ENCODE measurements at regions not wholly inside any gene's neighbourhood (a gene's known extent, or its start where the extent isn't known, plus 50 kb on each side); places are given as distances from the start of the nearest gene placed in this dataset.
A peak's percentile ranks its signal among the peaks of the same experiment; 100 is the strongest.

DNA sequence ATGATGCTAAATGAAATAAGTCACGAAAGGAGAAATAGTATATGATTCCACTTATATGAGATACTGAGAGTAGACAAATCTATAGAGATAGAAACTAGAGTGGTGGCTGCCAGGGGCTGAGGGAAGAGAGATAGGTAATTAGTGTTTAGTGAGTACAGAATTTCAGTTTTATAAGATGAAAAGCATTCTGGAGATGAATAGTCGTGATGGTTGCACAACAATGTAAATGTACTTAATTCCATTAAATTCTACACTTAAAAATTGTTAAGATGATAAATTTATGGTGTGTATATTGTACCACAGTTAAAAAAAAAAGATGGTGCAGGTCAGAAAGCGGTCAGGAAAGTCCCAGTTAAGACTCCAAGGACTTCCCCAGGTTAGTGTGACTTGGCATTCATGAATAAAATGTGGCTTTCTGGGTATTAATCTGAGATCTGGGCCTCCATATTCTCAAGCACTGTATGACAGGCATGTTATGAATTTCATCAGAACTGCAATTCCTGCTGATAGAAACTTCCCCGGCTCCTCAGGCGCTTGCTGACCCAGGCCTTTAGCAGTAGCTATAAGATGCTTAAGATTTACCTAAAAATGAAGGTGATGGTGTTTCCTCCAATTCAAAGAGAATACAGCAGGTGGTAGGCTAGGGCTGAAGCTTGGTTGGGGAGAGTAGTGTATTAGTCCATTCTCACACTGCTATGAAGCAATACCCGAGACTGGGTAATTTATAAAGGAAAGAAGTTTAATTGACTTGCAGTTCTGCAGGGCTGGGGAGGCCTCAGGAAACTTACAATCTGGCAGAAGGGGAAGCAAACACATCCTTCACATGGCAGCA, 115.3 kb upstream of the SOX9 start:
- H3K27ac Mint-ChIP-seq, result no peak overlapping the region
- no peak for DNase-seq
- H3K9me3 Mint-ChIP-seq, result peaks cover 1% of the 10 kb centered on the region
- H3K27me3 Mint-ChIP-seq, result no peaks in the 10 kb centered on the region
- POLR2A ChIA-PET, result no interaction called here
- ATAC-seq (ENCODE audit: low read depth), result no peak
- H3K4me1 Mint-ChIP-seq, result no peaks in the 10 kb centered on the region
- H3K4me3 Mint-ChIP-seq, result no peak overlapping the region
- no peaks in the 10 kb centered on the region for H3K36me3 Mint-ChIP-seq

DNA sequence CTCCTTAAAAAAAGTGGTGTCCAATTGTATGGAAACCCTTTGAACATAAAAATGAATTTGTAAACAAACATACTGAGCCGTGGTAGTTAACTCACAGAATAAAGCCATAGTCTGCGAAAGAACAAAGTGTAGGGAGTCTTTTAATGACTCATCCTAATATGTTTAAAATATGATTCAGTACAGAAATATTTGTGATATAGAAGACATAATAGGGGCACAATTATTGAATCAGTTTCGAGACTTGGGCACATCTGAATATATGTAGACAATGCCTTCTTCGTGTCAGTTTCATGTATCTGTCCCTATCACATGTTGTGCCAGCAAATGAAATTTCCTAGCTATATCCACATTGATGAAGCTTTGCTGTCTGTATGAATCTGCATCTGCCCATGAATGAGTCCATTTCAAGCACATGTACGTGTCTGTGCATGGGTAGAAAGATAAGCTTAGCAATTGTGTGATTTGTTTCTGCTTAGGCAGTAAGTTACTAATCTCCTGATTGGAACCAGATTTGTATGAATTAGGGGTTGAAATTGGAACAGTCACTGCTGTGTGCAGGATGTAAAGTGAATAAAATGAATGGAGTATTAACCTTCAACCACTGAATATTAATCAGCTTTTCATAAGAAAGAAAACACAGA, 112.5 kb upstream of the SOX9 start:
- no peak for DNase-seq
- no peak for ATAC-seq (ENCODE audit: low read depth)
- no peaks in the 10 kb centered on the region for H3K27me3 Mint-ChIP-seq

DNA sequence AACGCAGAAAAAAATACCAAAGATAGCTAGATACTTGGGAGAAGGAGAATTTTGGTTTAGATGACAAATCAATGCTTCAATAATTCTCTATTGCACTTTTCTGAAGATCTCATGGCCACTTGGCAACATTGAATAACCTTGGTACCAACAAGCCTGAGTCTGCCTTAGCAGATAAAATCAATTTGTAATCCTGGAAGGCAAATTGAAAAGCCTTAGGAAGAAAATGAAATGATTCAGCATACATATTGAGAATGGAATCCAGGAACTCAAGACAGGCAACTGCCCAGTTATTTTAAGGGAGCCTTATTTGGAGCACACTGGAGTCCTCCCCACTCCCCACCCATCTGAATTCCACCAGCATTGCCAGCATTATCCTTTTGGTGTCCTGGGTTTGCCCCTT, 109.3 kb upstream of the SOX9 start:
- no peak for DNase-seq
- H3K4me1 Mint-ChIP-seq, result no peaks in the 10 kb centered on the region
- no peak overlapping the region for H3K27ac Mint-ChIP-seq
- ATAC-seq (ENCODE audit: low read depth), result no peak
- H3K27me3 Mint-ChIP-seq, result no peaks in the 10 kb centered on the region
- H3K36me3 Mint-ChIP-seq, result no peaks in the 10 kb centered on the region
- POLR2A ChIA-PET, result no interaction called here
- no peaks in the 10 kb centered on the region for H3K9me3 Mint-ChIP-seq
- H3K4me3 Mint-ChIP-seq, result no peak overlapping the region

More for the DNA sequence above, 112.5 kb upstream of the SOX9 start:
- Mint-ChIP-seq H3K9me3 (peaks cover 1% of the 10 kb centered on the region), H3K4me1 (no peaks in the 10 kb centered on the region), H3K36me3 (no peaks in the 10 kb centered on the region), H3K27ac (no peak overlapping the region), H3K4me3 (no peak overlapping the region)
- POLR2A ChIA-PET, result no interaction called here

DNA sequence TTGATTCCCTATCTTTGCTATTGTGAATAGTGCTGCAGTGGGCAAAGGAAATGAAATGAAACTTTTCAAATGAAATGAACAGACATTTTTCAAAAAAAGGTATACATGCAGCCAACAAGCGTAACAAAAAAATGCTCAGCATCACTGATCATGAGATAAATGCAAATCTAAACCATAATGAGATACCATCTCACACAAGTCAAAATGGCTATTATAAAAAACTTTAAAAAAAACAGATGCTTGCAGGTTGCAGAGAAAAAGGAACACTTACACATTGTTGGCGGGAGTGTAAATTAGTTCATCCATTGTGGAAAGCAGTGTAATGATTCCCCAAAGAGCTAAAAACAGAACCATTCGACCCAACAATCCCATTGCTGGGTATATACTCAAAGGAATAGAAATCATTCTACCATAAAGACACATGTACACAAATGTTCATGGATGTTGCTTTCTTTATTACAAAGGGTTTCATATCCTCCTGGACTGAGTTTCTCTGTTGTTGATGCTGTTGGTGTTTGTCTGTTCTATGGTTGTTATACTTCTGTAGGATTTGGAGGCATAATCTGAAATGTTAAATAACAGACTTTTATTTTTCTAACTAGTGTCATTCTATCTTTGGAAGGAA, 99.3 kb upstream of the SOX9 start:
- Mint-ChIP-seq H3K27me3 (no peaks in the 10 kb centered on the region), H3K9me3 (no peaks in the 10 kb centered on the region), H3K4me3 (no peak overlapping the region), H3K27ac (no peak overlapping the region), H3K36me3 (no peaks in the 10 kb centered on the region), H3K4me1 (no peaks in the 10 kb centered on the region)
- POLR2A ChIA-PET, result no interaction called here
- DNase-seq, result no peak
- ATAC-seq (ENCODE audit: low read depth), result no peak

DNA sequence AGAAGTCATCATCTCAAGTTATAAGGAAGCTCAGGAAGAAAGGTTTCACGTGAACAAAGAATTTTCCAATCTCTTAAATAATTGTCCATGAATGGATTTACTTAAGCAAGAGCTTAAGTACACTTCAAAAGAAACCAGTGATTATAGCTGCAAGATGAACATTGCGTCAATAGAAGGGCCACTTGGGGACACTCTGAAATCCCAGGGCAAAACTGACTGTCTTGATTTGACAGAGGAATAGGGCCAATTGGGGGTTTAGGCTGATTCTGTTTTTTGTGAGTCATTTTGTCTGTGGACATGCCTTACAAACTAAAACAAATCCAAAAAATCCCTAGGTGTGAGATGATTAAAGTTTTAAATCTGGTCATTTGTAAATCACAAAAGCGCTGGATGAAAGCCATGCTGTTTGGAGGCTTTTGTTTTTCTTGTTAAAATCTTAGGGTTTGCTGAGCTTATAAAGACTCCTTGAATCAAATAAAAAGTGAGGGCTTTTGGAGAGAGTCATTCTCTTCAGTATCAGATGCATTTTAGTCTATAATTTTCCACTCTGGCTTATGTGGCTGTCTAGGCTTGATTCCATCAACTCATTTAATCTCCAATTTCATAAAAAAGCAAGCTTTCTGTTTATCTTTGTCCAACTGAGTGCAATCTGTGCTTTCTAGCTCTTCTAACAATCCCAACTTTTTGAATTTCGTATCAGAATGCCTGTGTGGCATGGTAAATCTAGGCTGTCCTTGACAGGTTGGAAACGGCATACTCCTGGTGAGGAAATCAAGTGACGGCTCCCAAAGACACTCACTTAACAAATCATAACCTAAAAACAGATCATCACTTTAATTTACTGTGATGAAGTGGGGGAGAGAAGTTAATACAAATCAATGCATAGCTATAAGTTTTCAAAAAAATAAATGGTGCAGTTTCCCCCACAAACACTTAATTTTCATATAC, 98.2 kb upstream of the SOX9 start:
- POLR2A ChIA-PET, result no interaction called here
- Mint-ChIP-seq H3K4me3 (no peak overlapping the region), H3K27me3 (peaks cover 6% of the 10 kb centered on the region), H3K9me3 (no peaks in the 10 kb centered on the region), H3K4me1 (no peaks in the 10 kb centered on the region), H3K36me3 (no peaks in the 10 kb centered on the region), H3K27ac (no peak overlapping the region)
- no peak for ATAC-seq (ENCODE audit: low read depth)
- no peak for DNase-seq

DNA sequence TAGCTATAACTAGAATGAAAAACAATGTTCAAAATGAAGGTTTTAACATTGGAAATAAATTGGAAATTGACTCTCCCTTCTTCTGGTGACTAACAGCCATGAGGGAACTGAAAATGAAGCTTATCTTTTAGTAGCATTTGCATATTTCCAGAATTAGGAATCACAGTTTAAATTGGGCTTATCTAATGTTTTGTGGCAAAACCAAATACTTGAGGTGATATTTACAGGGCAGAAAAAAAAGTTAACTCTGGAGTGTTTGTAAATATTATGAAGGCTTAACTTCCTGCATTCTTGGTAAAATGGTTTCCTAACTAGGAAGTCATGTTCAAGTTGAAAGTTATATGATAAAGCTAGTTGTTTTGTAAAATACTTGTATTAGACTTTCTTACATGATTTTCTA, 96.4 kb upstream of the SOX9 start:
- Mint-ChIP-seq H3K4me3 (no peak overlapping the region), H3K36me3 (no peaks in the 10 kb centered on the region), H3K27ac (no peak overlapping the region), H3K27me3 (peaks cover 6% of the 10 kb centered on the region), H3K9me3 (no peaks in the 10 kb centered on the region), H3K4me1 (no peaks in the 10 kb centered on the region)
- DNase-seq (no peak), ATAC-seq (ENCODE audit: low read depth) (no peak)
- POLR2A ChIA-PET, result no interaction called here

DNA sequence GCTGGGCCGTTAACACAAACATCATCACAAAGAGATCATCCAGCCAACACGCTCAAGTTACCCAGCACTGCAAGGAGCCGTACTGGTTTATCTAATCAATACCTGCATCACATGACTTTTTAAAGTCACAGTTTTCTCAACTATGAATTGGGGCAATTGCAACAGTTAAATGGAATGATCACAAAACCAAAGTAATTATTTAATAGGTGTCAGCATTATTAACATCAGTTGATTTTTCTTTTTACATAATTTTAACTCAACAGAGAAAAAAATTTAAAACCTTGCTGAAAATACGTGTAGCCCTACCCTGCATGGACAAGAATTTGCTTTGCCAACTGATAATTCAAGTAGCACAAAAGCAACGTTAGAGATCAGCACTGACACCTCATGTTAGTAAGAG, 95.7 kb upstream of the SOX9 start:
- H3K27me3 Mint-ChIP-seq, result peaks cover 6% of the 10 kb centered on the region
- no peak for ATAC-seq (ENCODE audit: low read depth)
- no peak overlapping the region for H3K4me3 Mint-ChIP-seq
- no peaks in the 10 kb centered on the region for H3K36me3 Mint-ChIP-seq
- no peaks in the 10 kb centered on the region for H3K9me3 Mint-ChIP-seq
- no peak for DNase-seq
- no peak overlapping the region for H3K27ac Mint-ChIP-seq
- POLR2A ChIA-PET, result no interaction called here
- no peaks in the 10 kb centered on the region for H3K4me1 Mint-ChIP-seq

DNA sequence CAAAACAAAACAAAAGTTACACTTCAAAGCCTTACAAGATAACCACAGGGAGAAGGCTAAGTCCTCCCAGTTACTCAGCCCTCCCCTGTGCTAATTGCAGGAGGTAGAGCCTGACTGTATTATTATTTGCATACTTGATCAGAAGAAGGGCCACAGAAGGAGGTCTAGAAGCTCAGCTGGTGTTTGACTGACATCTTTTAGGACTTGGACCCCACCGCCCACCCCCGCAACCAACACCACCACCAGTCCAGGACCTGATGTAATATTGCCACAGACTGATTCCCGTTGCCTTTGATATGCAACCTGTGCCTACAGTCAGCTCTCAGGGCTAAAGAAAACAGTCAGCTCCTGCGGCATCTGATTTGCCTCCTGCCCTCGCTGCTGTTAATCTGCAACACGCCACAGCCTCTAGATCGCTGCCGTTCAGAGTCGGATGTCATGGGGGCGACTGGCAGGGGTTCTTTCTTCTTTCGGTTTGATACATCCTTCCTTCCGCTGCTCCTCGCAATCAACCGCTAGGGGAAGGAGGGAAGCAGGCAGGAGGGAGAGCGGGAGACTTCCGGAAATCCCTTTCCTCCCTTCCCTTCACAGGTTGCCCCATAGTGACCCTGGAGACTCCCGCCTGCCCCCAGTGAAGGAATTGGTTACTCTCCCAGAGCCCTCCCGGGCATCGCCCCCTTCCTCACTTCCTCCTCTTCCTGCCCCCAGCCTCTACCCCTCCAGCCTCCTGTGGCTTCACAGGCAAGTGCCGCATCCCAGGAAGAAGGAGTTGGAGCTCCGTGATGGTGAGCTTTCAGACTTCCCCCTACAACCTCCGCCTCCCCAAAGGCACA, 90.5 kb upstream of the SOX9 start:
- Mint-ChIP-seq H3K9me3 (no peaks in the 10 kb centered on the region), H3K4me1 (peaks cover 2% of the 10 kb centered on the region), H3K27me3 (peaks cover 6% of the 10 kb centered on the region), H3K36me3 (no peaks in the 10 kb centered on the region), H3K4me3 (peak overlapping the region; percentile 67), H3K27ac (no peak overlapping the region)
- peak; percentile 27 for DNase-seq
- POLR2A ChIA-PET, result no interaction called here
- peak; percentile 36 for ATAC-seq (ENCODE audit: low read depth)

DNA sequence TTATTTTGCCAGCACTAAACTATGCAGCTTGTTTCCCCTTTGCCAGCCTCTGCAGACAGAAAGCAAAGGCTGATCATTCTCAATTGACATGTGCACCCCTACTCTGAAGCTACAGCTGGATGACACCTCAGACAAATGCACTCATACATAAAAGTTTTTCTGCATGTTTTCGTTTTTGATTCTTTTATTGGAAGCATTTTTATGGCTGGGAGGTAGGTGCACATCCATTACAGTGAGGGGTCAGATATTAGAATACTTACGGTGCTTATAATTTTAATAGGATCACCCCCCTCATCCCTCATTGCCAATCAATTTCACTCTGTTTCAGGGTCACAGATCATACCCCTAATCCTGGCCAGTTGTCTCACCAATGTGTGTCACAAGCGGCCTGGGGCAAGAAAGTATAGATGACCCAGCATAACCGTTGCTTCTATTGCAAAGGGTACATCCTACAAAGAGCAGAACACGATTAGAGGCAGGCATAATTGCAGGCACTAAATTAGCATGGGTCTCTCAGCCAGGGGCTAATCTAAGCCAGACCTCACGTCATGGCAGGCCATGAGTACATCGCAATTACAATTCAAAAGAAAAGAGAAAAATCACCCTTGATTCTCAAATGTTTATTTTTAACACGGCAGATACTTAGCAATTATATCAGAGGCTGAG, 89.5 kb upstream of the SOX9 start:
- peaks cover 2% of the 10 kb centered on the region for H3K4me1 Mint-ChIP-seq
- H3K4me3 Mint-ChIP-seq, result no peak overlapping the region
- H3K27me3 Mint-ChIP-seq, result peaks cover 7% of the 10 kb centered on the region
- peak overlapping the region; percentile 56 for H3K27ac Mint-ChIP-seq
- POLR2A ChIA-PET, result no interaction called here
- H3K36me3 Mint-ChIP-seq, result no peaks in the 10 kb centered on the region
- ATAC-seq (ENCODE audit: low read depth) (no peak), DNase-seq (no peak)
- no peaks in the 10 kb centered on the region for H3K9me3 Mint-ChIP-seq

DNA sequence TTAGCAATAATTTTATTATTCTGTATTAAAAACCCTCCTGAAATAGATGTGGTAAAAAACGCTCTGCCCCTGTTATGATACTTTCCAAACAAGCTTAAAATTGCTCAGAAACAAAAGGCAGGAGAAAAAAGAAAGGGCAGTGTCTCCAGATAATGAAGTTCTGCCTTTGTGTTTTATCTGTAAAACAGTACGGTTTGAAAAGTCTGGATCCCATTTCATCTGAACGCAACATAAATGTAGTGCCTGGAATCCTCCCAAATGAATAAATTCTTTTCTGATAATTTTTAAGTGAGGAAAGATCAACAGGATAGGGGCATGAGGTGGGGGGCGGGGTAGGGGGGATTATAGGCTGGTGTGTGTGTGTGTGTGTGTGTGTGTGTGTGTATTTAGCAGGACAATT, 87.5 kb upstream of the SOX9 start:
- no peak for ATAC-seq (ENCODE audit: low read depth)
- H3K9me3 Mint-ChIP-seq, result no peaks in the 10 kb centered on the region
- no peak overlapping the region for H3K27ac Mint-ChIP-seq
- peaks cover 2% of the 10 kb centered on the region for H3K27me3 Mint-ChIP-seq
- POLR2A ChIA-PET, result no interaction called here
- no peak overlapping the region for H3K4me3 Mint-ChIP-seq
- no peak for DNase-seq
- H3K36me3 Mint-ChIP-seq, result no peaks in the 10 kb centered on the region
- peaks cover 2% of the 10 kb centered on the region for H3K4me1 Mint-ChIP-seq

DNA sequence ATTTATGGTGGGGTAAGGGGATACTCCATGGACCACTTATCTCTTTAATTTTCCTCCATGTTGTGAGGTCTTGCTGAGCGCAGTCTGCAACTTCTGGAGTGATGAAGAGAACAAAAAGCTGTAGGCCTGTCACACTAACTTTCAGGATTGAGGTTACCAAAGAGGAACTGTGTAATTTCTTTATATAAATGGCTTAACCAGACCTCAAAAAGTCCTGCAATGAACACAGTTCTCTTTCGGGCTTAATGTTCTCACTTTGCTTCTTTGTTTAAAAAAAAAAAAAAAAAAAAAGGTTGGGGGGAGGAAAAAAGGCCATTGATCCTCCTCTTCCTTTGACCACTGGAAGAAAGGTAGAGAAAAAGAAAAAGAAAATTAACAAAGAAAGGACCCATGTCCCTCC, 86.8 kb upstream of the SOX9 start:
- no peak overlapping the region for H3K4me3 Mint-ChIP-seq
- ATAC-seq (ENCODE audit: low read depth), result no peak
- POLR2A ChIA-PET, result no interaction called here
- no peak overlapping the region for H3K27ac Mint-ChIP-seq
- no peaks in the 10 kb centered on the region for H3K9me3 Mint-ChIP-seq
- DNase-seq, result no peak
- H3K36me3 Mint-ChIP-seq, result no peaks in the 10 kb centered on the region
- H3K27me3 Mint-ChIP-seq, result peaks cover 2% of the 10 kb centered on the region
- H3K4me1 Mint-ChIP-seq, result peaks cover 2% of the 10 kb centered on the region

DNA sequence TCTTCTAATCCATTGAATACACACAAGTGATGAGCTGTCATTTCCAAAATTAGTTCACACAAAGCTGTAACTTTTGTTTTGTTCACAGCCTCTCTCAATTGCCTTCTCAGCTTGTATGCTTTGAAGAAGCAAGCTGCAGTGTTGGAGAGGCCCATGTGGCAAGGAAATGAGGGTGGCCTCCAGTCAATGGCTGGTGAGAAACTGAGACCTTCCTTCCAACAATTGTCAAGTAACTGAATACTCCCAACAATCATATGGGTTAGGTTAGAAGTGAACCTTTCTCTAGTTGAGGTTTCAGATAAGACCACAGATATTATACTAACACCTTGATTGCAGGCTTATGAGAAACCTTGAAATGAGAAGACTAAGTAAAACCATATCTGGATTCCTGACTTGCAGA, 82.4 kb upstream of the SOX9 start:
- POLR2A ChIA-PET, result no interaction called here
- Mint-ChIP-seq H3K27me3 (peaks cover 2% of the 10 kb centered on the region), H3K4me1 (no peaks in the 10 kb centered on the region), H3K36me3 (no peaks in the 10 kb centered on the region), H3K9me3 (no peaks in the 10 kb centered on the region), H3K27ac (no peak overlapping the region), H3K4me3 (no peak overlapping the region)
- ATAC-seq (ENCODE audit: low read depth) (no peak), DNase-seq (no peak)
